SK-N-SH (cell line): ENCODE measurements at regions not wholly inside any gene's neighbourhood (a gene's known extent, or its start where the extent isn't known, plus 50 kb on each side); places are given as distances from the start of the nearest gene placed in this dataset.
A peak's percentile ranks its signal among the peaks of the same experiment; 100 is the strongest.

Source experiments
- CTCF ChIA-PET: fragments of 300-600, 350-600 bp; formaldehyde crosslinking; extraction: SDS; loops from one replicate; lab custom pipeline; 2021; lab: Yijun Ruan, JAX
- POLR2A ChIA-PET: fragments of 350-600 bp; sonication (Branson Sonifier 250); formaldehyde crosslinking; extraction: SDS; loops from one replicate; lab custom pipeline; 2020; ENCODE audit warnings: antibody characterized with exemption, inconsistent platforms; lab: Yijun Ruan, JAX
- DNase-seq: peaks from one replicate; pipeline ENCODE4 v3.0.0; 2012
- H2AFZ ChIP-seq: fragments of 200-600 bp; sonication (generic); 2 replicates; pipeline ENCODE4 v1.8.1; 2016; ENCODE audit warnings: antibody characterized with exemption, mild to moderate bottlenecking, low read depth
- H3F3A ChIP-seq: fragments of 200-600 bp; sonication (generic); replicated peaks from 2 replicates; pipeline ENCODE3; 2016; ENCODE audit warnings: antibody characterized with exemption, mild to moderate bottlenecking; ENCODE audit not compliant: insufficient read depth
- H3K27ac ChIP-seq, 2 experiments: fragments of 200-500 bp in 1 of 2; fragments of 200-600 bp in 1 of 2; sonication (Bioruptor generic) in 1 of 2; sonication (generic), shearing (Covaris generic) in 1 of 2; 2 replicates each; pipeline versions ENCODE4 v1.5.1 to v1.6.1; 2014 to 2016; ENCODE audit warnings: low read depth in 2 of 2, inconsistent platforms in 1 of 2, low read length in 1 of 2, mild to moderate bottlenecking in 1 of 2, mixed read lengths in 1 of 2
- H3K27me3 ChIP-seq: fragments of 200-600 bp; sonication (generic), shearing (Covaris generic); 2 replicates; pipeline ENCODE4 v1.6.1; 2016; ENCODE audit warnings: mixed run types; ENCODE audit not compliant: insufficient read depth
- H3K36me3 ChIP-seq, 2 experiments: fragments of 200-500 bp in 1 of 2; fragments of 200-600 bp in 1 of 2; sonication (Bioruptor generic) in 1 of 2; sonication (generic) in 1 of 2; replicated peaks in 1 of 2; 2 replicates each; pipeline versions ENCODE3 to v1.5.1; 2014 to 2016; ENCODE audit warnings: low read length in 1 of 2, mild to moderate bottlenecking in 1 of 2; ENCODE audit not compliant: insufficient read depth in 2 of 2, control insufficient read depth in 1 of 2
- H3K4me1 ChIP-seq, 2 experiments: fragments of 200-500 bp in 1 of 2; fragments of 200-600 bp in 1 of 2; sonication (Bioruptor generic) in 1 of 2; sonication (generic), shearing (Covaris generic) in 1 of 2; 2 replicates each; pipeline versions ENCODE4 v1.5.1 to v1.6.1; 2014 to 2016; ENCODE audit warnings: low read depth in 1 of 2, low read length in 1 of 2, mixed run types in 1 of 2; ENCODE audit not compliant: insufficient read depth in 2 of 2, control insufficient read depth in 1 of 2
- H3K4me2 ChIP-seq: fragments of 200-600 bp; sonication (generic), shearing (Covaris generic); 2 replicates; pipeline ENCODE4 v1.6.1; 2017; ENCODE audit warnings: mixed run types
- H3K4me3 ChIP-seq, 2 experiments: fragments of 200-500 bp in 1 of 2; fragments of 200-600 bp in 1 of 2; sonication (Bioruptor generic) in 1 of 2; sonication (generic), shearing (Covaris generic) in 1 of 2; 2 replicates each; pipeline versions ENCODE4 v1.5.1 to v1.8.1; 2014 to 2016; ENCODE audit warnings: low read depth in 2 of 2, inconsistent platforms in 1 of 2, low read length in 1 of 2, mild to moderate bottlenecking in 1 of 2, mixed read lengths in 1 of 2, moderate library complexity in 1 of 2
- H3K79me2 ChIP-seq: fragments of 200-600 bp; sonication (generic); 2 replicates; pipeline ENCODE4 v1.8.1; 2017; ENCODE audit warnings: mild to moderate bottlenecking; ENCODE audit not compliant: insufficient read depth
- H3K9ac ChIP-seq: fragments of 200-600 bp; sonication (generic); 2 replicates; pipeline ENCODE4 v1.6.1; 2017; ENCODE audit warnings: mixed run types
- H3K9me2 ChIP-seq: fragments of 200-600 bp; sonication (generic); 2 replicates; pipeline ENCODE4 v1.6.1; 2017; ENCODE audit warnings: mixed run types
- H3K9me3 ChIP-seq: fragments of 200-600 bp; sonication (generic); 2 replicates; pipeline ENCODE4 v1.6.1; 2017; ENCODE audit warnings: mixed run types, mild to moderate bottlenecking, moderate library complexity
- H4K20me1 ChIP-seq: fragments of 200-600 bp; sonication (generic); 2 replicates; pipeline ENCODE4 v1.6.1; 2017; ENCODE audit warnings: mild to moderate bottlenecking, mixed run types; ENCODE audit not compliant: insufficient read depth
- EP300 ChIP-seq, 2 experiments: IDR thresholded peaks; 2 replicates each; pipeline versions ENCODE4 v1.4.0 to v1.6.1; 2012; ENCODE audit warnings: borderline replicate concordance in 1 of 2, low read depth in 1 of 2, low read length in 1 of 2
- FOSL2 ChIP-seq: IDR thresholded peaks from 2 replicates; pipeline ENCODE4 v1.4.0; 2012; ENCODE audit warnings: low read depth, mild to moderate bottlenecking, moderate library complexity, borderline replicate concordance
- GABPA ChIP-seq: IDR thresholded peaks from 2 replicates; pipeline ENCODE4 v1.4.0; 2012; ENCODE audit warnings: low read depth, mild to moderate bottlenecking
- GATA2 ChIP-seq: sonication (generic); formaldehyde crosslinking; IDR thresholded peaks from 2 replicates; pipeline ENCODE4 v1.5.0; 2020; ENCODE audit warnings: mild to moderate bottlenecking, missing genetic modification reagents
- JUND ChIP-seq: IDR thresholded peaks from 2 replicates; pipeline ENCODE4 v1.4.0; 2012
- MXI1 ChIP-seq: IDR thresholded peaks from 2 replicates; pipeline ENCODE4 v1.6.1; 2012; ENCODE audit warnings: mild to moderate bottlenecking, low read depth, low read length, improper control_type of control experiment
- NRF1 ChIP-seq: IDR thresholded peaks from 2 replicates; pipeline ENCODE4 v1.6.1; 2012; ENCODE audit warnings: low read depth, mild to moderate bottlenecking, low read length
- POLR2AphosphoS5 ChIP-seq: IDR thresholded peaks from 2 replicates; pipeline ENCODE4 v1.6.1; 2012; ENCODE audit warnings: low read depth, low read length
- RXRA ChIP-seq: IDR thresholded peaks from 2 replicates; pipeline ENCODE4 v1.4.0; 2012; ENCODE audit warnings: low read depth, mild to moderate bottlenecking, borderline replicate concordance
- SIN3A ChIP-seq: IDR thresholded peaks from 2 replicates; pipeline ENCODE4 v1.6.1; 2012; ENCODE audit warnings: low read depth, mild to moderate bottlenecking, low read length, moderate library complexity, borderline replicate concordance
- TAF1 ChIP-seq: IDR thresholded peaks from 2 replicates; pipeline ENCODE4 v1.6.1; 2012; ENCODE audit warnings: low read depth, mild to moderate bottlenecking, low read length, moderate library complexity, borderline replicate concordance
- TCF12 ChIP-seq: IDR thresholded peaks from 2 replicates; pipeline ENCODE4 v1.4.0; 2012
- YY1 ChIP-seq: IDR thresholded peaks from 2 replicates; pipeline ENCODE4 v1.4.0; 2012; ENCODE audit warnings: low read depth, mild to moderate bottlenecking
- WGBS: methylation state at CpG from one replicate; pipeline ENCODE4 v1.1.6; 2017; ENCODE audit warnings: low lambda C conversion rate; 5-methylcytosine and 5-hydroxymethylcytosine counted together
- TF ChIP-seq, protein P1 (sequence below): IDR thresholded peaks from 2 replicates; pipeline ENCODE4 v1.6.1; 2012; ENCODE audit warnings: mild to moderate bottlenecking, low read depth, low read length, moderate library complexity
- TF ChIP-seq, protein P2 (sequence below): fragments of 150-350 bp; IDR thresholded peaks from 2 replicates; pipeline ENCODE4 v1.6.1; 2017; ENCODE audit warnings: antibody characterized with exemption, low read length, low read depth, borderline replicate concordance
- TF ChIP-seq, protein P3 (sequence below): fragments of 150-350 bp; IDR thresholded peaks from 2 replicates; pipeline ENCODE4 v1.6.1; 2016; ENCODE audit warnings: mild to moderate bottlenecking, low read depth, low read length

DNA sequence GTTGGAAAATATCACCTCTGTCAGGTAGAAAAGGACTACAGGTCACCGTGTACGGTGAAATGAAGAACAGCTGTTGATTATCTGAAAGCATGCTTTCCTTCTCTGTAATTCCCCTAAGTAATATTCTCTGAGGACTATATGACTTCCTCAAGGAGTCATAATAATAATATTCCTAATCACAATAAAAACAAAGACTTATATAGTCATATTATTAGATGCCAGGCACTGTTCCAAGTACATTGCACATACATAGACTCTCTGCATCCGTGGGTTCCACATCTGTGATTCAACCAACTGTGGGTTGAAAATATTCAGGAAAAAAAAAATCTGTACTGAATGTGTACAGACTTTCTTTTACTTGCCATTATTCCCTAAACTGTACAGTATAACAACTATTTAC lies 512.4 kb upstream of the ID2 start (continued):
- TF ChIP-seq, protein P1, sequence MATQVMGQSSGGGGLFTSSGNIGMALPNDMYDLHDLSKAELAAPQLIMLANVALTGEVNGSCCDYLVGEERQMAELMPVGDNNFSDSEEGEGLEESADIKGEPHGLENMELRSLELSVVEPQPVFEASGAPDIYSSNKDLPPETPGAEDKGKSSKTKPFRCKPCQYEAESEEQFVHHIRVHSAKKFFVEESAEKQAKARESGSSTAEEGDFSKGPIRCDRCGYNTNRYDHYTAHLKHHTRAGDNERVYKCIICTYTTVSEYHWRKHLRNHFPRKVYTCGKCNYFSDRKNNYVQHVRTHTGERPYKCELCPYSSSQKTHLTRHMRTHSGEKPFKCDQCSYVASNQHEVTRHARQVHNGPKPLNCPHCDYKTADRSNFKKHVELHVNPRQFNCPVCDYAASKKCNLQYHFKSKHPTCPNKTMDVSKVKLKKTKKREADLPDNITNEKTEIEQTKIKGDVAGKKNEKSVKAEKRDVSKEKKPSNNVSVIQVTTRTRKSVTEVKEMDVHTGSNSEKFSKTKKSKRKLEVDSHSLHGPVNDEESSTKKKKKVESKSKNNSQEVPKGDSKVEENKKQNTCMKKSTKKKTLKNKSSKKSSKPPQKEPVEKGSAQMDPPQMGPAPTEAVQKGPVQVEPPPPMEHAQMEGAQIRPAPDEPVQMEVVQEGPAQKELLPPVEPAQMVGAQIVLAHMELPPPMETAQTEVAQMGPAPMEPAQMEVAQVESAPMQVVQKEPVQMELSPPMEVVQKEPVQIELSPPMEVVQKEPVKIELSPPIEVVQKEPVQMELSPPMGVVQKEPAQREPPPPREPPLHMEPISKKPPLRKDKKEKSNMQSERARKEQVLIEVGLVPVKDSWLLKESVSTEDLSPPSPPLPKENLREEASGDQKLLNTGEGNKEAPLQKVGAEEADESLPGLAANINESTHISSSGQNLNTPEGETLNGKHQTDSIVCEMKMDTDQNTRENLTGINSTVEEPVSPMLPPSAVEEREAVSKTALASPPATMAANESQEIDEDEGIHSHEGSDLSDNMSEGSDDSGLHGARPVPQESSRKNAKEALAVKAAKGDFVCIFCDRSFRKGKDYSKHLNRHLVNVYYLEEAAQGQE, result no peak
- peak; percentile 56; the same call in 1 of the 2 replicates for TF ChIP-seq FOSL2
- no peak for TF ChIP-seq POLR2AphosphoS5
- TF ChIP-seq GATA2 (CRISPR knock-in tag), result no peak
- TF ChIP-seq TAF1, result no peak
- no peak for TF ChIP-seq SIN3A
- TF ChIP-seq NRF1, result no peak
- TF ChIP-seq GABPA, result no peak
- no peak for TF ChIP-seq MXI1
- TF ChIP-seq YY1, result no peak

DNA sequence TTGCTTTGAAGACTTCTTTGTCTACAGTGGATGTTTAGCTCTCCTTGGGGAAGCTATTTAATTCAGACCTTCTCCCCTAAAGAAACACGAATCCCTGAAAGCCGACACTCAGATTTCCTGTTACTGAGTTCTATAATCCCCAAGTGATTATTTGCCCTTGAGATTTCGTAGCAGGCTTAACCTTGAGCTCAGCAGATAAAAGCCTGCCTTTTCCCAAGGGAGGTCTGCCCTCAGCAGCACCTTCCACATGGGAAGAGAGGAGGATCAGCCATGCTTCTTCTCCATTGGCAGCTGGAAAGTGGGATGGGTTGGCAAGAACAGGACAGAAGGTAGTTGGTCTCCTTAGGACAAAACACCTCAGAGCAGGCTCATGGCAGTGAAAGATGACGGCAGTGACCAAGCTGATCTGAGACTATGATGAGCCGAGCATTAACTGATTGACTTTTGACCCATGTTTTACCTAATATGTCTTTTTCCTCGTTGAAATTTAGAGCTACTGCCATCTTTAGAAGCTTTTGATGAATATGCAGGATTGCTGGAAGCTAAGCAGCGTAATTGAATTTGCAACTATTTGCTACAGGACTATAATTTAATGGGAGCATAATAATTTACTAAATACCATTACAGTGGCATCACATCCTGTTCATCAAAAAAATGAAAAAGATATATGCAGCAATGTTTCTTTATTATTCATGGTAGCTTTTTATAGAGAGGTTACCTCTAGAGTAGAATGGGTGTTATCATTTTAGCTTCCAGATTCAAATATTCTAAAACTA lies 511.1 kb upstream of the ID2 start:
- TF ChIP-seq, protein P2, sequence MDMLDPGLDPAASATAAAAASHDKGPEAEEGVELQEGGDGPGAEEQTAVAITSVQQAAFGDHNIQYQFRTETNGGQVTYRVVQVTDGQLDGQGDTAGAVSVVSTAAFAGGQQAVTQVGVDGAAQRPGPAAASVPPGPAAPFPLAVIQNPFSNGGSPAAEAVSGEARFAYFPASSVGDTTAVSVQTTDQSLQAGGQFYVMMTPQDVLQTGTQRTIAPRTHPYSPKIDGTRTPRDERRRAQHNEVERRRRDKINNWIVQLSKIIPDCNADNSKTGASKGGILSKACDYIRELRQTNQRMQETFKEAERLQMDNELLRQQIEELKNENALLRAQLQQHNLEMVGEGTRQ, result no peak
- TF ChIP-seq TCF12 (0 out of 2 replicates have a peak, but pooled peaks have one; percentile 14), RXRA (no peak), TAF1 (no peak), JUND (peak; percentile 41; the same call in 1 of the 2 replicates), EP300 (IDR thresholded peaks at IDR 0.05; ENCODE audit: borderline replicate concordance in 1 of 2, low read depth in 1 of 2, low read length in 1 of 2) (0 out of 4 replicates have a peak, but pooled peaks of 1 of the 2 experiments have one; percentile 21)
- TF ChIP-seq, protein P3, sequence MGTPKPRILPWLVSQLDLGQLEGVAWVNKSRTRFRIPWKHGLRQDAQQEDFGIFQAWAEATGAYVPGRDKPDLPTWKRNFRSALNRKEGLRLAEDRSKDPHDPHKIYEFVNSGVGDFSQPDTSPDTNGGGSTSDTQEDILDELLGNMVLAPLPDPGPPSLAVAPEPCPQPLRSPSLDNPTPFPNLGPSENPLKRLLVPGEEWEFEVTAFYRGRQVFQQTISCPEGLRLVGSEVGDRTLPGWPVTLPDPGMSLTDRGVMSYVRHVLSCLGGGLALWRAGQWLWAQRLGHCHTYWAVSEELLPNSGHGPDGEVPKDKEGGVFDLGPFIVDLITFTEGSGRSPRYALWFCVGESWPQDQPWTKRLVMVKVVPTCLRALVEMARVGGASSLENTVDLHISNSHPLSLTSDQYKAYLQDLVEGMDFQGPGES, result no peak
- 69% methylated on average over 7 of the region's 7 CpGs for WGBS
- H3K36me3 ChIP-seq, result no peaks in the 10 kb centered on the region
- H3K4me2 ChIP-seq, result peak overlapping the region; percentile 44
- DNase-seq, result no peak
- H3K27me3 ChIP-seq, result no peaks in the 10 kb centered on the region
- H3K79me2 ChIP-seq, result no peaks in the 10 kb centered on the region
- H3F3A ChIP-seq, result peaks cover 27% of the 10 kb centered on the region
- ChIA-PET POLR2A (interaction anchor here (1.1 to 1.3 kb wide), 2 partner anchors 11 to 21 kb away, joined by 3 to 5 read pairs; no protein-coding TSS in a partner anchor), CTCF (interaction anchor here (0.7 to 1.8 kb wide), 3 partner anchors 11 to 123 kb away, joined by 3 to 5 read pairs (median 4); no protein-coding TSS in a partner anchor)
- no peaks in the 10 kb centered on the region for H3K9me2 ChIP-seq
- no peaks in the 10 kb centered on the region for H3K9me3 ChIP-seq
- no peak overlapping the region for H3K9ac ChIP-seq
- peaks cover 4 to 39% of the 10 kb centered on the region in 2 experiments for H3K4me1 ChIP-seq
- H2AFZ ChIP-seq, result peak overlapping the region; percentile 24; the same call in 1 of the 2 replicates
- H4K20me1 ChIP-seq, result no peaks in the 10 kb centered on the region
- peak overlapping the region in 1 of 2 experiments; percentile 64; a peak in 2 of 4 replicates for H3K27ac ChIP-seq
- no peak overlapping the region for H3K4me3 ChIP-seq
